DOHH2 (cell line): ENCODE measurements at regions not wholly inside any gene's neighbourhood (a gene's known extent, or its start where the extent isn't known, plus 50 kb on each side); places are given as distances from the start of the nearest gene placed in this dataset.

Experiments used
- H3F3A ChIP-seq: fragments of 200-600 bp; sonication (generic), shearing (Covaris generic); 2 replicates; pipeline ENCODE4 v1.6.0; 2016; ENCODE audit warnings: antibody characterized with exemption, mild to moderate bottlenecking; ENCODE audit not compliant: control insufficient read depth, insufficient read depth
- H3K27ac ChIP-seq: fragments of 200-600 bp; sonication (generic); 2 replicates; pipeline ENCODE4 v1.5.1; 2014; ENCODE audit warnings: low read depth, mild to moderate bottlenecking, low read length, moderate library complexity
- H3K27me3 ChIP-seq: fragments of 200-600 bp; sonication (generic); 2 replicates; pipeline ENCODE4 v1.6.1; 2014; ENCODE audit warnings: mild to moderate bottlenecking, low read length, mixed read lengths; ENCODE audit not compliant: control insufficient read depth
- H3K36me3 ChIP-seq: fragments of 200-600 bp; sonication (generic); 2 replicates; pipeline ENCODE4 v1.6.1; 2014; ENCODE audit warnings: mild to moderate bottlenecking, low read length, moderate library complexity, mixed read lengths; ENCODE audit not compliant: control insufficient read depth
- H3K4me1 ChIP-seq: fragments of 200-600 bp; sonication (generic); 2 replicates; pipeline ENCODE4 v1.6.1; 2014; ENCODE audit warnings: mild to moderate bottlenecking, low read length, mixed read lengths; ENCODE audit not compliant: control insufficient read depth
- H3K4me2 ChIP-seq: fragments of 200-600 bp; sonication (generic); 2 replicates; pipeline ENCODE4 v1.6.0; 2014; ENCODE audit warnings: mild to moderate bottlenecking, low read length, moderate library complexity
- H3K4me3 ChIP-seq: fragments of 200-600 bp; sonication (generic); 2 replicates; pipeline ENCODE4 v1.5.1; 2014; ENCODE audit warnings: mild to moderate bottlenecking, low read length, mixed read lengths
- H3K79me2 ChIP-seq: fragments of 200-600 bp; sonication (generic); 2 replicates; pipeline ENCODE4 v1.6.1; 2014; ENCODE audit warnings: mild to moderate bottlenecking, low read length, mixed read lengths; ENCODE audit not compliant: control insufficient read depth
- H3K9me2 ChIP-seq: fragments of 200-600 bp; sonication (generic); replicated peaks from 2 replicates; pipeline ENCODE4 v1.6.1; 2014; ENCODE audit warnings: mild to moderate bottlenecking, low read length, mixed read lengths; ENCODE audit not compliant: control insufficient read depth
- H3K9me3 ChIP-seq: fragments of 200-600 bp; sonication (generic); 2 replicates; pipeline ENCODE4 v1.6.1; 2014; ENCODE audit warnings: antibody characterized with exemption, low read length, mixed read lengths; ENCODE audit not compliant: control insufficient read depth, insufficient read depth
- H4K20me1 ChIP-seq: fragments of 200-600 bp; sonication (generic); 2 replicates; pipeline ENCODE4 v1.6.0; 2014; ENCODE audit warnings: low read depth, mild to moderate bottlenecking, antibody characterized with exemption, low read length, moderate library complexity; ENCODE audit not compliant: control insufficient read depth, insufficient read depth
- CTCF ChIP-seq: fragments of 200-600 bp; sonication (generic); IDR thresholded peaks from one replicate; pipeline ENCODE4 v1.5.1; 2014; ENCODE audit warnings: antibody characterized with exemption, mild to moderate bottlenecking, low read depth, low read length; ENCODE audit not compliant: poor library complexity, severe bottlenecking
- EZH2phosphoT487 ChIP-seq: fragments of 200-600 bp; sonication (generic); IDR thresholded peaks from 2 replicates; pipeline ENCODE4 v1.6.1; 2017; ENCODE audit warnings: borderline replicate concordance, mild to moderate bottlenecking, antibody characterized with exemption, low read length, moderate library complexity, mixed read lengths

- TF ChIP-seq CTCF = no peak
- no peak for TF ChIP-seq EZH2phosphoT487
- peak overlapping the region; percentile 32; the same call in 1 of the 2 replicates for H3K4me2 ChIP-seq
Observed at GRCh38 chr2:44107974-44108373, 60.7 kb upstream of the PPM1B start.

GRCh38 chr2:44109166-44109565 lies 59.5 kb upstream of the PPM1B start:
- Histone ChIP-seq H3K4me1 (peaks cover 21% of the 10 kb centered on the region), H3K27me3 (no peaks in the 10 kb centered on the region), H3K9me2 (no peaks in the 10 kb centered on the region)

More at GRCh38 chr2:44107974-44108373, 60.7 kb upstream of the PPM1B start:
- Histone ChIP-seq H3K36me3 (no peaks in the 10 kb centered on the region), H3K79me2 (no peaks in the 10 kb centered on the region), H3F3A (no peaks in the 10 kb centered on the region), H3K4me3 (no peak overlapping the region), H3K27ac (no peak overlapping the region), H3K27me3 (no peaks in the 10 kb centered on the region), H4K20me1 (no peaks in the 10 kb centered on the region), H3K9me3 (no peaks in the 10 kb centered on the region), H3K4me1 (peaks cover 21% of the 10 kb centered on the region), H3K9me2 (no peaks in the 10 kb centered on the region)

GRCh38 chr2:44110444-44110843 lies 58.2 kb upstream of the PPM1B start:
- Histone ChIP-seq H3K36me3 (no peaks in the 10 kb centered on the region), H3K4me1 (peaks cover 13% of the 10 kb centered on the region), H3K4me2 (no peak overlapping the region), H4K20me1 (no peaks in the 10 kb centered on the region), H3K9me2 (no peaks in the 10 kb centered on the region), H3K27ac (no peak overlapping the region), H3K79me2 (no peaks in the 10 kb centered on the region), H3K27me3 (no peaks in the 10 kb centered on the region), H3F3A (no peaks in the 10 kb centered on the region), H3K9me3 (no peaks in the 10 kb centered on the region), H3K4me3 (no peak overlapping the region)
- no peak for TF ChIP-seq EZH2phosphoT487

More at GRCh38 chr2:44109166-44109565, 59.5 kb upstream of the PPM1B start:
- Histone ChIP-seq H3K36me3 (no peaks in the 10 kb centered on the region), H3K4me2 (no peak overlapping the region), H3K4me3 (no peak overlapping the region), H4K20me1 (no peaks in the 10 kb centered on the region), H3F3A (no peaks in the 10 kb centered on the region), H3K9me3 (no peaks in the 10 kb centered on the region), H3K27ac (no peak overlapping the region), H3K79me2 (no peaks in the 10 kb centered on the region)
- TF ChIP-seq CTCF (no peak), EZH2phosphoT487 (no peak)

- no peaks in the 10 kb centered on the region for H3K79me2 ChIP-seq
- H3K36me3 ChIP-seq = no peaks in the 10 kb centered on the region
- H3K9me2 ChIP-seq = no peaks in the 10 kb centered on the region
- H3F3A ChIP-seq = no peaks in the 10 kb centered on the region
- no peak overlapping the region for H3K4me3 ChIP-seq
- H3K4me2 ChIP-seq = no peak overlapping the region
- H4K20me1 ChIP-seq = no peaks in the 10 kb centered on the region
- no peaks in the 10 kb centered on the region for H3K27me3 ChIP-seq
- H3K4me1 ChIP-seq = peaks cover 10% of the 10 kb centered on the region
- no peaks in the 10 kb centered on the region for H3K9me3 ChIP-seq
- TF ChIP-seq CTCF = no peak
- TF ChIP-seq EZH2phosphoT487 = no peak
- no peak overlapping the region for H3K27ac ChIP-seq
Observed at GRCh38 chr2:44112096-44112495, 56.6 kb upstream of the PPM1B start.
